ENCODE measurements at regions not wholly inside any gene's neighbourhood (a gene's known extent, or its start where the extent isn't known, plus 50 kb on each side); places are given as distances from the start of the nearest gene placed in this dataset.

DNA sequence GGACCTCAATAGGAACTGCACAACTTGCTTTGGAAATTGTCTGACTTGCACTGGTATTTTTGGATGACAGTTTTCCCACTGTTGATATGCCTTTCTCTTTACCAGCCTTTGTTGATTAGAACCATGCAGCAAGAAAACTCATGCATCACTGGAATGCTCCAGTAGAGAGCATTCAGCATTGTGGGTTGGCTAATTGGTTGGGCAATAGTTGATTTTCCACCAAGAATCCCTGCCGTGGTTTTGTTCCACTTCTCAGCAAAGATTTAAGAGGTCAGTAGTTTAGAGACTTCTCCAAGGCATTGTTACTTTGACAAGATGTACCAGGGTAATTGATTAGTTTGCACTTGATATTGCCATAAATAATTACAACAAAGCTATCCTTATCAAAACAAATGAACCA lies 260.0 kb downstream of the DHX35 start:
- DNase-seq (ENCODE audit: low read depth), result no peak
- no peak overlapping the region for H3K4me3 ChIP-seq (ENCODE audit: control insufficient read depth, low read depth, low read length)
- no peak for TF ChIP-seq CTCF (conservative IDR thresholded peaks at IDR 0.05; ENCODE audit: control insufficient read depth, insufficient read depth, low read depth, low read length)

GRCh38 chr20:39216195-39216594 lies 254.1 kb downstream of the DHX35 start:
- no peak for TF ChIP-seq CTCF (conservative IDR thresholded peaks at IDR 0.05; ENCODE audit: control insufficient read depth, insufficient read depth, low read depth, low read length)
- DNase-seq (ENCODE audit: low read depth), result no peak
- no peak overlapping the region for H3K4me3 ChIP-seq (ENCODE audit: control insufficient read depth, low read depth, low read length)

GRCh38 chr20:39214828-39215227 lies 252.7 kb downstream of the DHX35 start:
- no peak for TF ChIP-seq CTCF (conservative IDR thresholded peaks at IDR 0.05; ENCODE audit: control insufficient read depth, insufficient read depth, low read depth, low read length)
- DNase-seq (ENCODE audit: low read depth), result no peak
- no peak overlapping the region for H3K4me3 ChIP-seq (ENCODE audit: control insufficient read depth, low read depth, low read length)

DNA sequence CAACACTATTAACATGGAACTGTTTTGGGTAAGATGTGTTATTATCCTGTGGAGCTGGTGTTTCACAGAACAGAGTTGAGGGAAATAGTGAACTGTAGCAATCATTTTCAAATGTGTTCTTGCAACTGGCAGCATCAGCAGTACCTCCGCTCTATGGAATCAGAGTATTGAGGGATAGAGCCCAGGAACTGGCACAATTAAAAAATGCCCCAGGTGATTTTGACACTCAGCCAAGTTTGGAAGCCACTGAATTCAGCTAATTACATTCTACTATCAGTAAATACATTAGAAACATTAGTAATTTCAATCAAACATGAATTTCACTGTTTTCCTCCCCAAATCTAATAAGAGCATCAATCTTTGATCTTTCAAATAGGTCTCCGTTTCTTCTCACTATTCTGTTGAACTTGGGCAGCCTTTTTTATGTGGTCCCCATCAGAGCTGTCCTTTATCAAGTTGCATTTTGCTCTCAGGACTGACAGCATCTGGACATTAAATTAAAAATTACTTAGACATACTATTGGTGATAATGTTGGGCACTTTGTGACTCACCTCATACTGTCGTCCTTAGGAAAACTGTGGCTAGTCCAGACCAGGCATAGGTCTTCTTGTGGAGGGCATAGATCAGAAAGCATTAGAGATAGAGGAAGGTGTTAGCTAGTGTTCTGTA lies 251.5 kb downstream of the DHX35 start:
- no peak overlapping the region for H3K4me3 ChIP-seq (ENCODE audit: control insufficient read depth, low read depth, low read length)
- DNase-seq (ENCODE audit: low read depth), result no peak
- no peak for TF ChIP-seq CTCF (conservative IDR thresholded peaks at IDR 0.05; ENCODE audit: control insufficient read depth, insufficient read depth, low read depth, low read length)

DNA sequence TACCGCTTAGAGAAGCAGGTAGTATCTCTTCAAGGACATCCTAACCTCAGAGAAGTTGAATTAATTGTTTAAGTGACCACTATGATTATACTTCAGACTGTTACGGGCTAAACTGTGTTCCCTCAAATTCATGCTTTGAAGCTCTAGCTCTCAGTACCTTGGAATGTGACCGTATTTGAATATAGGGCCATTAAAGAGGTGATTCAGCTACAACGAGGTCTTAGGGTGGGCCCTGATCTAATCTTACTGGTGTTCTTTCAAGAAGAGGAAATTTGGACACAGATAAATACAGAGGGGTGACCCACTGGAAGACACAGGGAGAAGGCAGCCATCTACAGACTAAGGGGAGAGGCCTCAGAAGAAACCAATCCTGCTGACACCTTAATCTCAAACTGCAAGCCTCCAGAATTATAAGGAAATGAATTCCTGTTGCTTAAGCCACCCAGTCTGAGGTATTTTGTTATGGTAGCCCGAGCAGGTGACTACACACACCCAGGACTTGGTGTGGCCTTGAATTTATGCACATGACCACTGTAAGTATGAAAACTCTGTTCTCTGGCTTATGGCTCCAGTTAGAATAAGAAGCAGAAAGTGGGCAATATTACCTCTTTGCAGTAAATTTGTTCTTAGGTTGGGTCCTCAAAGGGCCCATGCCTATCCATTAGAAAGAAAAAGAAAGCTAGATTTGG lies 249.1 kb downstream of the DHX35 start:
- TF ChIP-seq CTCF (conservative IDR thresholded peaks at IDR 0.05; ENCODE audit: control insufficient read depth, insufficient read depth, low read depth, low read length), result no peak
- DNase-seq (ENCODE audit: low read depth), result no peak
- H3K4me3 ChIP-seq (ENCODE audit: control insufficient read depth, low read depth, low read length), result no peak overlapping the region

- TF ChIP-seq CTCF (conservative IDR thresholded peaks at IDR 0.05; ENCODE audit: control insufficient read depth, insufficient read depth, low read depth, low read length), result no peak
- no peak for DNase-seq (ENCODE audit: low read depth)
- H3K4me3 ChIP-seq (ENCODE audit: control insufficient read depth, low read depth, low read length), result no peak overlapping the region
Measured at GRCh38 chr20:39210341-39211036, 248.3 kb downstream of the DHX35 start.
